VCaP (cell line): ENCODE measurements at regions not wholly inside any gene's neighbourhood (a gene's known extent, or its start where the extent isn't known, plus 50 kb on each side); places are given as distances from the start of the nearest gene placed in this dataset.
A peak's percentile ranks its signal among the peaks of the same experiment; 100 is the strongest.
"Not testable (repeated sequence)": the region's sequence is repeated elsewhere in the genome, so short reads cannot be mapped to it uniquely, and the experiment has no call there.

ENCODE experiments used
- H3K27ac ChIP-seq: fragments of 450-650 bp; 2 replicates; pipeline ENCODE4 v1.5.1; 2017
- CTCF ChIP-seq: fragments of 450-650 bp; conservative IDR thresholded peaks from 2 replicates; pipeline ENCODE4 v1.5.1; 2017; ENCODE audit warnings: mild to moderate bottlenecking, moderate library complexity

- no peak for TF ChIP-seq CTCF
- H3K27ac ChIP-seq: no peak overlapping the region
Measured at GRCh38 chr1:115536279-115536816, 105.4 kb upstream of the VANGL1 start.

GRCh38 chr1:115534106-115534505 lies 107.7 kb upstream of the VANGL1 start:
- TF ChIP-seq CTCF: no peak
- no peak overlapping the region for H3K27ac ChIP-seq

GRCh38 chr1:115531631-115532264 lies 110.0 kb upstream of the VANGL1 start:
- no peak for TF ChIP-seq CTCF
- H3K27ac ChIP-seq: no peak overlapping the region

- H3K27ac ChIP-seq: peak overlapping the region; percentile 13; the same call in 1 of the 2 replicates
- TF ChIP-seq CTCF: no peak
Measured at GRCh38 chr1:115530407-115530806, 111.4 kb upstream of the VANGL1 start.

- TF ChIP-seq CTCF: no peak
- H3K27ac ChIP-seq: no peak overlapping the region
Measured at GRCh38 chr1:115529216-115529897, 112.4 kb upstream of the VANGL1 start.

GRCh38 chr1:115528336-115528735 lies 113.4 kb upstream of the VANGL1 start:
- not testable (repeated sequence) for H3K27ac ChIP-seq

GRCh38 chr1:115527746-115528145 lies 114.0 kb upstream of the VANGL1 start:
- H3K27ac ChIP-seq: no peak overlapping the region
- TF ChIP-seq CTCF: no peak

- H3K27ac ChIP-seq: no peak overlapping the region
- TF ChIP-seq CTCF: no peak
Measured at GRCh38 chr1:115526900-115527299, 114.9 kb upstream of the VANGL1 start.
